GM21529 (cell line): ENCODE measurements at regions not wholly inside any gene's neighbourhood (a gene's known extent, or its start where the extent isn't known, plus 50 kb on each side); places are given as distances from the start of the nearest gene placed in this dataset.
A peak's percentile ranks its signal among the peaks of the same experiment; 100 is the strongest.
"Not testable (repeated sequence)": the region's sequence is repeated elsewhere in the genome, so short reads cannot be mapped to it uniquely, and the experiment has no call there.

Experiments used
- ATAC-seq: cut with Tn5 transposase; IDR thresholded peaks from one replicate; pipeline ENCODE4 v1.9.1; 2021; ENCODE audit not compliant: unreplicated experiment

DNA sequence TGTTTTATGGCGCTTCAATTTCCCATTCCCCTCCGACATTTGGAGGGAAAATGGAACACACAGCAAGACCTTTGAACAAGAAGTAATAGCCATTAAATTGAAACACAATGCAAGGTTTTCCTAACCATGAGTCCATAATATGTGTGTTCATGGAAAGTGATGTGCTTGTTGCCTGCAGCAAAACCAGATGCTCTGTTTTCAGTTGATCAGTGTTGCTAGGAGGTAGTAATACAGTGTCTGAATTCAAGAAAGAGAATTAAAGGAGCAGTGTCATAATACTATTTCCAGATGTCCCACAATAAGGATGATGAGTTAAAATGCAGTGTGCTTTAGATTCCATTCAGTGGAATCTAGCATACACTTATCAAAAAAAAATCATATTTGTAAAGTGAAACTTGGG is 637.4 kb upstream of the API5 start:
- ATAC-seq = no peak

DNA sequence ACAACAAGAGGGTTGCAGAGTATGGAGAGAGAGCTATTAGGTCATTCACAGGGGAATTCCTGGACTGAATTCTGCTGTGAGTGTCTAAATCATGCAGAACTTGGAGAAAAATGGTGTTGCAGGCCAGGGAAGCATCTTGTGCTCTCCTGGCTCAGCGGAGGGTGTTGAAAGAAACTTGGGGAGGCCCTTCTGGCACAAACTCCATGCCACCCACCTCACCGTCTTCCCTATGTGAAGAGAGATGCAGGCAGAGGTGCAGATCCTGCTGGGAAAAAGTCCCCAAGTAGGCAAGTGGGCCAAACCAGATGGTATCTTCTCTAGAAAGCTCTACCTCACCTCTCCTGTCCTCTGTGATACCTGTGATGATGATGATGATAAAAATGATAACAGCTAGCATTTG is 604.3 kb upstream of the API5 start:
- ATAC-seq = no peak

DNA sequence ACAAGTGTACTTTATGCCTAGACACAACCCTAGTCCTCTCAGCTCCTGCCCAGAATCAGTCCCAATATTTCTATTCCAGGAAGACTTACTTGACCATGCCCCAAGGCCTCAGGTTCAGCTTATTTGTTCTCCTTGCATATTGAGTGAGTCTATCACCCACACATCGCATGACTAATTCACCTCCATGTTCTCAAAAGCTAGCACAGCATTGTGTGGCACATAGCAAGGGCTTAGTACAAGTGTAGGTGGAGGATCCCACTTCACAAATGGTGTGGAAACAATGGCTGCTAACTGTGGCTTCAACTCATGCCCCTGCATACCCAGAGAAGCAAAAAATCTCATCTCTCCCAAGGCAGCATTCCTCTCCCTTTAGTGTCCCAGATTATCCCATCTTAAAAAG is 602.6 kb upstream of the API5 start:
- ATAC-seq = no peak

DNA sequence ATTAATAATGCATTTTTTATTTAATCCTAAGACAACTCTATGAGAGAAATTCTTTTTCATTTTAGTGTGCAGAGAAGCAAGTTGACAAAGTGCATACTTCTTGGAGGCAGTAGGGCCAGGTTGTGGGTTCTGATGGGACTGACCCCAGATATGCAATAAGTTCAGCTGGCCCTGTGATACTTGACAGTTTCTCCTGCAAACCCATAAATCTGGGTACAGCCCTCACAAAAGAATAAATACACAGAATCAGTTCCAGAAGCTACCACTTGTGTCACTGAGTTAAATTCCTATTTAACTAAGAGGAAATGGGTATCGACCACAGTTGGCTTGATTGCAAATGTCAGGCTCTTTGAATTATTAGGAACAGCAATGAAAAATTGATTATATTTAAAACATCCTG is 598.5 kb upstream of the API5 start:
- no peak for ATAC-seq

GRCh38 chr11:42713753-42714152 is 598.0 kb upstream of the API5 start:
- no peak for ATAC-seq

DNA sequence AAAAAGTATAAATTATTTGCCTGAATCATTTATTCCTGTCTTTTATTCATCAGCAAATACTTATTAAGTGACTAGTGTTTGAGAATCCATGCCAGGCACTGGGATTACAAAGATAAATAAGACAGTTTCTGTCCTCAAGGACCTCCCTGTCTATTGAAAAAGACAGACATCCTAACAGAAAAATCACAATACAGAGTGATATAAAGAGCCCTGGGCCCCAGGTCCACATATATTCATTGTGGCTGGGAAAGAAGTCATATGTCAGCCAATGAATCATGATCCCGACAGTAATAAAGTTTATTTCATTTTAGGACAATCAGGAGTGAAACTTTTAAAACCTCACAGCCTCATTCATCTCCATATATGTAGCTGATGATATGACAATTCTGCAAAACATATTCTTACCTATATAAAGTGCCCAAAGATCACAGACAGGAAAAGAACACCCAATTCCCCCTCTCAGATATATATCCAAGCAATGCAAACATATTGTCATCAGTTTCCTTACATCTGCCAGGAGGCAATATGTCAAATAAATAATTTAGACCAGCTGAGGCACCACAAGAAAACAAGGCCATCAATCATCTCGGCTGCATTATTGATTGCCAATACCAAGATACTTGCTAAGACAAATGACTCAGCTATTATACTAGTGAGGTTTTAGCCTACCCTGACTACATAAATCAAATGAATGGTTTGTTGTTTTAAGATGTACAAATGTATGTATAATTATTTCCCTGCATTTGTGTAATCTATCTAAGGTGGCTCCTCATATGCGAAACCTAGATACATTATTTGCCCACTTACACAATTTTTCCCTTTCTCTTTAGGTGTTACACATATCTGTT is 590.9 kb upstream of the API5 start:
- ATAC-seq = no peak

GRCh38 chr11:42727879-42728278 is 583.9 kb upstream of the API5 start:
- ATAC-seq = no peak

- no peak for ATAC-seq
Observed at GRCh38 chr11:42762348-42762747, 549.4 kb upstream of the API5 start.

- ATAC-seq = no peak
Observed at GRCh38 chr11:42764936-42765335, 546.9 kb upstream of the API5 start.

- no peak for ATAC-seq
Observed at GRCh38 chr11:42768576-42768975, 543.2 kb upstream of the API5 start.

GRCh38 chr11:42770444-42771065 is 541.2 kb upstream of the API5 start:
- ATAC-seq = peak; percentile 62

DNA sequence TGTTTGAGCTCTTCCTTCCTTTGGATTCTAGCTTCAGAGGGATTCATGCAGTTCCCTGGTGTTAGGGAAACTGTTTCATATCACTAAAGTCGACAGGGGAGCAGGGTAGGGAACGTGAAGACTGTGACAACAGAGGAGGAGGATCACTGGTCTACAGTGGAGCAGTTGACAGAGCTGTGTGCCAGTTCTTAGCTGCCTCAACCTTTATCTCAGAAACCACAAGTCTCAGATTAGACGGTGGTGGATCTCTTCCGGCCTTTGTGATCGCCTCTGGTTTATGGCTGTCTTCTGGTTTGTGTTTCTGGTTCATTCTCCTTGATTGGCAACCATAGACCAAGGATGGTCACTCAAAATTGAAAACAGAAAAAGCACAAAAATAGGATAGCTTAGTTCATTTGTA is 538.9 kb upstream of the API5 start:
- ATAC-seq = no peak

- ATAC-seq = no peak
Observed at GRCh38 chr11:42773729-42774128, 538.1 kb upstream of the API5 start.

GRCh38 chr11:42774567-42774966 is 537.2 kb upstream of the API5 start:
- no peak for ATAC-seq

DNA sequence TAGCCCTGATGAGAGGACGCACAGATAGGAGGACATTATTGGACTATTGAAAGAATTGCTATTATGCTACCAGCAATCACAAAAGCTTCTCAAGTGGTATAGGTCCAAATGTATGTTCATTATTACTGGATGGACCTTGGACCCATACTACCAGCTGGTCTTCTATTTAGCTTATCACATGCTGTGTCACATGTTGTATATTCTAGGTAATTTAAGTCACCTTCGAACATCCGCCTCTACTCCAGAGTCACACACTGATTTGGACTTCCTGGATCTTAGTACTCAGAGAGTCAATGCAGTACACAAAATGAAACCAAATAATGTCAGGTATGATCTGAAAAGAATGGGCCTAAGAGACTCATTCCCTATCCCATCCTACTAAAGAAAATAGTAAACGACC is 534.0 kb upstream of the API5 start:
- ATAC-seq = no peak

DNA sequence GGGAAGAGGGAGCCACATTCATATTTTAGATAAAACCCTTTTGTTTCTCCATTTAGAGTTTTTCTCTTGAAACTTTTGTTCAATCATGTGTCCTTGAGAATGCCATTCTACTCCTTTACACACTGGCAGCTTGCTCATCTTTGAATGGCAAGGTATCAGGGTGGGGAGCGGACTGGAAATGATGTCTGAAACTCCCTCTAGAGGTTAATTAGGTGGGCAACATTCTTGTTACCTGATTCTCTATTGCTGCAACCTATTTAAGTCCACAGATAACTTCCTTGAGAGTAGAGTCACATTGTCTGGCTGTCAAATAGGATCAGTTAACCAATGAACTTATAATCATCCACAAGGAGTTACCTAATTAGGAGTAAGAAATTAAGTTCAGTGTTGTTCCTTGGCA is 533.6 kb upstream of the API5 start:
- ATAC-seq = no peak

- ATAC-seq = no peak
Observed at GRCh38 chr11:42779555-42779954, 532.2 kb upstream of the API5 start.

DNA sequence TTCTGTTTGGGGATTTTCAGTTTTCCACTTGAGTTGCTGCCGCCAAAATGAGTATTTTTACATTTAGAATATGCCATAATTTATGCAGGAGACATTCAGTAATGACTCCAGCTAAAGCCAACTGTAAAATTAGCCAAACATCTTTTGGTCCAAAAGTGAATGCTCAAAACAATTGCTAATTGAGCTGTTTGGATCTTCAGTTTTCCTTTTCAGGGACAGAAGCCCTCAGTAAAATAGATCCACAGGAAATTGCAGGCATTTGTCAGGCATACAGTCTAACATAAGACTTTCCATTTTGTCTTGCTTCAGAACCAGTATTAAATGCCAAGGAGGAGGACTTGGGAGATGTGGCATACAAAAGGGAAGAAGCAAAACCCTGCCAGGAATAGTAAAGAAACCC is 524.8 kb upstream of the API5 start:
- ATAC-seq = no peak

GRCh38 chr11:42795483-42795882 is 516.3 kb upstream of the API5 start:
- ATAC-seq = not testable (repeated sequence)

DNA sequence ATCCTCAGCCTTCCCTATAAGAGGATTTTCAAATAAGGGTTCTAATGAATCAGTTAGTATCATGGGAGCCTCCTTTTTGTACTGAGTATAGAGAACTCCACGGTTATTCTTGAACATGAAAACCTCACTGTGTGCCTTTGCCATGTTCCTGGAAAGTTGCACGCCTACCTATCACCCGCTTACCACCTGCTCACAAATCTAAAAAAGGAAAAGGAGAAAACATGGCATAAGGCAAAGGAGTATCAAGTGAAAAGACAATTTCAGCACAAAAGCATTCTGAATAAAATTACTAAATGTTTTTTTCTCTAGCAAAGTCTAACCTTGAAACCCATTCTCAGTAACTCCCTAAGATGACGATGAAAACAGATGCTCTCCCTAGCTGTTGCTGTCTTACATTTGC is 511.8 kb upstream of the API5 start:
- ATAC-seq = no peak

DNA sequence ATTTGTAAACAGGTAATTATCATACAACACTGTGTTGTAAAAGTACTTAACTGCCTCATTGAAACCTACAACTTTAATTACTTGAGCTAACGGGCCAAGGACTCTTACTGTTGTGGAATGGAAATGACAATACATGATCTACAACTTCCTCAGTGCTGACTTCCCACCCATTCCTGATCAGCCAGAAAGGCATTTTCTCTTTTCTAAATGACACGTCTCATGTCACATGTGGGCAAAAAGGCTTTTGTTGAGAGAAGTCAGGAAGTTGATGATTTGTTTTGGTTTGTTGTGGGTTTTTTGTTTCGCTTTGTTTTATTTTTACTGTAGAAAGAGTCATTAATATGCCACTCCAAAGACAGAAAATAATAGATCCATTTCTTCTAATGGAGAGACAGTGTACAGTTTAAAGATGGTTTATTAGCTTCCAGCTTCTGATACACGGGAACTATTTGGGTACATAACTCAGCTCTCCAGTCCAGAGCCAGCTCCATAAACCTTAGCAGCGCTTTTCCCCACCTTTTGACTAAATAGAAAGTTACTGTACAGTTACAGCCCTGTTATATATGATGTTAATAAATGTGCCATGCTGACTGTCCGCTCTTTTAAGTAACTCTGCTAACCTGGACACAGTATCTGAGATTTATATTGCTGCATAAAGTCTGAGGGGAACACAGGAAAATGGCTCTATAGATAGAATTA is 509.4 kb upstream of the API5 start:
- no peak for ATAC-seq

GRCh38 chr11:42806191-42806590 is 505.6 kb upstream of the API5 start:
- no peak for ATAC-seq
